ENCODE measurements at regions not wholly inside any gene's neighbourhood (a gene's known extent, or its start where the extent isn't known, plus 50 kb on each side); places are given as distances from the start of the nearest gene placed in this dataset.
A peak's percentile ranks its signal among the peaks of the same experiment; 100 is the strongest.

GRCh38 chr3:161444694-161445077 is 51.9 kb upstream of the OTOL1 start:
- DNase-seq, result no peak

DNA sequence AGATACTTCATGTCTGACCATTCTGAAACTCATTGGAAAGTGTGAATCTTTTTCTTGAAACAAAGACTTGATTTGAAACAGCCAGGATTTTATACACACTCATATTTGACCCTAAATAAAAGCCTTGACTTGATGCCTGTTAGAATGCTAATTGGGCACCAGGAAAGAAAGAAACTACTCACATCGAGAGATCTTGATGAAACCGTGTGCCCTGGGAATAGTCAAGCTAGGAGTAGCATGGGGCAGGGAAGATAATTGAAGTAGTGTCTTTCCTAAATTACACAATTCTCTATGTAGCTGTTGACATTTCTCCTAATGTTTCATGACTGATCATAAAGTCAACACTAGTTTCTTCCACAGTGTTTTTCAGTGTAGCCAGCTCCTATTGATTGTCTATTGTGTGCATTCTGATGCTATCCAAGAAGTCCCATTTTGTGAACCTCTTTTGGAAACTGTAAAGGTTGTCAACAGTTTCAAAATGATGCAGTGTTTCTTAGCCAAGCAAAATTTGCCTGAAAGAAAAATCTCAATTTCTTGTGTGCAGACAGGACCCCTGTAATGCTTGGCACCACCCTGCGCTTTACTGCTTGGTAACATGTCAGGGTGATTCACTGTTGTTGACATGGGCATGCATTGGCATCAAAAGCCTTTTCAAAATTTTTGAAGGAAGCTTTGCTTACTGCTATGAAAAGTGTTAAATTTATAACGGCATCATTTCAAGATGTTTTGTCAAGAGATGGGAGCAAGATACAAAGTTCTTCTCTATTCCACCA is 52.5 kb upstream of the OTOL1 start:
- no peak for DNase-seq

DNA sequence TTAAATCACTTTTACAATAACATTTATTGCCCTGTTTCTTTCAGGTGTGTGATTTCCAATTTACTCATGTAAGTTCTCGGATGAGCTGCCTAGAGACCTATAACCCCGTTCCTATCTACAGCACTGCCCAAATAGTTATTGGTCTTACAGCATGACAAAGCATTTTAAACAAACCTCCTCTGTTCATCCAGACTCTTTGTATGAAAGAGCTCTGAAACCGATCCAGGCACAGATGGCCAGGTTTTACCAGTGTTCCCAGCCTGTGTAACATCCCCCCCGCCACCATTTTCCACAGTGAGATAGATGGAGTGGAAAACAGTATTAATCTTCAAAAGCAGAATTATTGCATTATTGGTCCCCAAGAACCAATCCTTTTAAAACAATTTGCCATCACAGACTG is 59.0 kb upstream of the SPTSSB start:
- no peak for DNase-seq

DNA sequence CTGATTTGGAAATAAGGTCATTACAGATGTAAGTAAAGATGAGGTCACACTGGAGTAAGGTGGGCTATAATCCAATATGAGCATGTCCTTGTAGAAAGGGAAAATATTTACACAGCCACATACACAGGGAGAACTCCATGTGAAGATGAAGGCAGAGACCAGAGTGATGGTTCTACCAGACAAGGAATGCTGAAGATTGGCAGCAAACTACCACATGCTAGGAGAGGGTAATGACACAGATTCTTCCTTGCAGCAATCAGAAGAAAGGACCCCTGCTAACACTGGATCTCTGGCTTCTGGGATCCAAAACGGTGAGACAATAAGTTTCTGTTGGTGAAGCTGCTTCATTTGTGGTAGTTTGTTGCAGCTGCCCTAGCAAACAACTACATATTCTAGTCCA is 56.0 kb upstream of the SPTSSB start:
- DNase-seq, result no peak

- no peak for DNase-seq
Observed at GRCh38 chr3:161426758-161427157, 55.4 kb upstream of the SPTSSB start.

- peak; percentile 42 to 68 for DNase-seq
Observed at GRCh38 chr3:161423911-161424522, 52.7 kb upstream of the SPTSSB start.

DNA sequence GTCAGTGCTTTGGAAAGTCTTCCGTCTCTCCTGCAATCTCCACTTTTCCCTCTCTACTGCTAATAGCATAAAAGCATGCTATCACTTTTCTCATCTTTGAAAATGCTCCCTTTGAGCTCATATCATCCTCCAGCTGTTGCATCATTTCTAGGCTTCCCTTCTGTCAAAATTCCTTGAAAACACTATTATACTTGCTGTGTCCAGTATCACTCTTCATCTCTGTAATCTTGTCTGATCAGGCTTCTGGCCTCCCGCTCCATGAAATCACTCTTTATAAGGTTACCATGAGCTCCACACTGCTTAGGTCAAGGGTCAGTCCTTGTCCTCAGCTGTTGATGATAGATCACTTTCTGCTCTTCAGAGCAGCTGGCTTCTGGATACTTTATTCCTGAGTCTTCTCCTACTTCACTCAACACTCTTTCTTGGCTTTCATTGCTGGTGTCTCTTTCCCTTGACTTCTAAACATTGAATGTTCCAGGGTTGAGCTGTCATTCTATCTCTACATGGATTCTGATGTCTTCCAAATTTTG is 50.9 kb upstream of the SPTSSB start:
- DNase-seq, result no peak

All from Kasumi-1 (cell line).